Uterus (tissue), 2 donors: ENCODE measurements at regions not wholly inside any gene's neighbourhood (a gene's known extent, or its start where the extent isn't known, plus 50 kb on each side); places are given as distances from the start of the nearest gene placed in this dataset.

ENCODE experiments used
- POLR2A ChIP-seq, 2 donors: fragments of 450-650 bp; IDR thresholded peaks; one replicate each; pipeline ENCODE4 v1.6.1; 2016; ENCODE audit warnings: antibody characterized with exemption in 2 of 2, mild to moderate bottlenecking in 1 of 2, moderate library complexity in 1 of 2
- TF ChIP-seq, protein P1 (sequence below), 4 experiments: fragments of 200-600 bp in 2 of 4; fragments of 450-650 bp in 2 of 4; sonication (generic) in 2 of 4; IDR thresholded peaks; one replicate each; pipeline ENCODE4 v1.5.1; 2016 to 2019; ENCODE audit warnings: antibody characterized with exemption in 4 of 4, mild to moderate bottlenecking in 2 of 4, moderate library complexity in 1 of 4

DNA sequence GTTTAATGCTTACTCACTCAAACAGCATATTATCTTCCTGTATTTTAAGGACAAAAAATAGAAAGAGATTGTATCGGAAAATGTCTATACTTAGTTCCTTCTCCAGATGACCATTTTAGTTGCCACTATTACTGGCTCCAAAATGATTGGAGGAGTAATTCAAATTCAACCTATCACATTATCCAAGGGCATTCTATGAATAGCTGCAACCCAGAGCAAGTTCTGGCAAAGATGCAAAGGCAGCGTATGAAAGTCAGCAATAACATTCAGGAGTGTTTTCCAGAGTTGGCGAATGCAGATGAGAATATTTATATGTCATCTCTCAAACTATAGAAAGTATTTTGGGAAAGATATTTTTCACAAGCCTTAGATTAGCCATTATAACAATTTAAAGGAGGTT lies 389.8 kb upstream of the ADGRL2 start:
- TF ChIP-seq, protein P1, sequence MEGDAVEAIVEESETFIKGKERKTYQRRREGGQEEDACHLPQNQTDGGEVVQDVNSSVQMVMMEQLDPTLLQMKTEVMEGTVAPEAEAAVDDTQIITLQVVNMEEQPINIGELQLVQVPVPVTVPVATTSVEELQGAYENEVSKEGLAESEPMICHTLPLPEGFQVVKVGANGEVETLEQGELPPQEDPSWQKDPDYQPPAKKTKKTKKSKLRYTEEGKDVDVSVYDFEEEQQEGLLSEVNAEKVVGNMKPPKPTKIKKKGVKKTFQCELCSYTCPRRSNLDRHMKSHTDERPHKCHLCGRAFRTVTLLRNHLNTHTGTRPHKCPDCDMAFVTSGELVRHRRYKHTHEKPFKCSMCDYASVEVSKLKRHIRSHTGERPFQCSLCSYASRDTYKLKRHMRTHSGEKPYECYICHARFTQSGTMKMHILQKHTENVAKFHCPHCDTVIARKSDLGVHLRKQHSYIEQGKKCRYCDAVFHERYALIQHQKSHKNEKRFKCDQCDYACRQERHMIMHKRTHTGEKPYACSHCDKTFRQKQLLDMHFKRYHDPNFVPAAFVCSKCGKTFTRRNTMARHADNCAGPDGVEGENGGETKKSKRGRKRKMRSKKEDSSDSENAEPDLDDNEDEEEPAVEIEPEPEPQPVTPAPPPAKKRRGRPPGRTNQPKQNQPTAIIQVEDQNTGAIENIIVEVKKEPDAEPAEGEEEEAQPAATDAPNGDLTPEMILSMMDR (IDR thresholded peaks at IDR 0.05), result no peak
- TF ChIP-seq POLR2A (IDR thresholded peaks at IDR 0.05), result no peak
